GM12864 (cell line): ENCODE measurements at regions not wholly inside any gene's neighbourhood (a gene's known extent, or its start where the extent isn't known, plus 50 kb on each side); places are given as distances from the start of the nearest gene placed in this dataset.

Experiments
- DNase-seq: peaks from one replicate; pipeline ENCODE4 v3.0.0-alpha.2; 2011; ENCODE audit warnings: low read depth
- H3K4me3 ChIP-seq: 2 replicates; pipeline ENCODE4 v1.5.1; 2011; ENCODE audit warnings: mild to moderate bottlenecking, low read depth, low read length, control low read depth
- CTCF ChIP-seq: IDR thresholded peaks from 2 replicates; pipeline ENCODE4 v1.5.1; 2011; ENCODE audit warnings: low read depth, mild to moderate bottlenecking, moderate library complexity, low read length, control low read depth, inconsistent platforms; ENCODE audit errors: missing control alignments

DNA sequence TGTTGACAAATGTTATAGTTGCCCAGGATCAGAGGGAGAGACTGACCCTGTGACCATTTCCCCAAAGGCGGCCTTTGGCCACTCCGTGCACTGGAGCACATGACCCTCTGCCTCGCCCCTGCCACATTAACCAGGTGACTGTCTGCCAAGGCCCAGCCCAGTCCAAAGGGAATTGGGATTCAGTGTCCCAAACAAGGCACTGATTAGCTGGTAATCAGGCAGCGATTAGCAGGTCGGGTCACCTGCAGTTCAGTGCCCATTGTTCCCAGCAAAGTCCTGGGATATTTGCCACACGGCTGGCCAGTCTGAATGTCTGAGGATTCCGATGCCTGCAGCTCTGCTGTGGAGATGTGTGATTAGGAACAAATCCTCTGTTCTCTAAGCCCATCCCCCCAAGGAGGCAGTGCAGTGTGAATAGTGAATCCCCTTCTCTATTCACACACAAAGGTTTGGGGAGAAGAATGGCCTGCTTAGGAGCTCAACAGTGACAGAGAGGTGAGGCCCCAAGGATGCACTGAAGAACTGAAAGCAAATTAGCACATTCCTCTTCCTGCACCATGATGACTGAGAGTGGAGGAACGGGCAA is 123.1 kb upstream of the MAF start:
- no peak for TF ChIP-seq CTCF
- no peak overlapping the region for H3K4me3 ChIP-seq
- DNase-seq = no peak

DNA sequence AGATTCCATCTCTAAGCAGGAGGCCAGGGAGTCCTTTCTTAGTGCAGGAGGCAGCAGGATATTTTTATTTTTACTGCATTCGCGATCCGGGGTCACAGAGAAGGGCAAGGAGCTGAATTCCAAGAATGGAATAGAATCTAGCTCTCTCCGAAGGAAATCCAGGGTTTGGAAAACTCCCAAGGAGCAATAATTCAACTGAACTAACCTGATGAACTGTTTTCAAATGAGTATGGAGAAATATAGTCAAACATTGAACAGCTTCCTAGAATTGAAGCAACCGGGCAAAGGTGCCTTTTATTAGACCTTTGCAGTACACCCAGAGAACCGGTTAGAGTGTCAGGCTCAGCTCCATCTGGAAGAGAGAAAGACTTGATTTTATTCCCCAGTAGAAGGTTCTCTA is 120.7 kb upstream of the MAF start:
- no peak for DNase-seq
- no peak for TF ChIP-seq CTCF
- H3K4me3 ChIP-seq = no peak overlapping the region

GRCh38 chr16:79717333-79718137 is 117.0 kb upstream of the MAF start:
- DNase-seq = no peak

GRCh38 chr16:79716645-79717332 is 116.3 kb upstream of the MAF start:
- no peak for TF ChIP-seq CTCF
- DNase-seq = no peak
- H3K4me3 ChIP-seq = no peak overlapping the region

More at GRCh38 chr16:79717333-79718137, 117.0 kb upstream of the MAF start:
- H3K4me3 ChIP-seq = no peak overlapping the region
- TF ChIP-seq CTCF = no peak

GRCh38 chr16:79715061-79715460 is 114.5 kb upstream of the MAF start:
- no peak for DNase-seq
- no peak for TF ChIP-seq CTCF
- H3K4me3 ChIP-seq = no peak overlapping the region

DNA sequence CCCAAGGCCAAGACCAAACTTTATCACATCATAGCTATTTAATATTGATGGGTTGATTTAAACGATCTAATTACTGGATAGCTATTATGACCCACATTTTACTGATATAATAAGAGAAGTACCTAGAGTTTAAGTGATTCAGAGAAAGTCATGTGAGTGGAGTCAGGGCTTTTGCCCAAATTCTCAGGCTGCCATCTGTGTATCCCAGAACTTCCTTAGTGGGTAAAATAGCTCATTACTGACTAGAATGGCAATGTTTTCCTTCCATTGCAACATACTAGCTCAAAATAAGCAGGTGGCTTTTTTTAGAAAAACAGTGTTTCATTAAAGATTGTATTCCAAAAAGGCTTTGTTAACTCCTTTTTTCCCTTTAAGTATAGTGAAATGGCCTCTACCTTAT is 113.9 kb upstream of the MAF start:
- H3K4me3 ChIP-seq = no peak overlapping the region
- TF ChIP-seq CTCF = no peak
- DNase-seq = no peak
